HEK293 (cell line): ENCODE measurements at regions not wholly inside any gene's neighbourhood (a gene's known extent, or its start where the extent isn't known, plus 50 kb on each side); places are given as distances from the start of the nearest gene placed in this dataset.

ENCODE experiments used
- CTCF ChIP-seq: fragments of 450-650 bp; formaldehyde crosslinking; IDR thresholded peaks from 2 replicates; pipeline ENCODE4 v1.5.1; 2016; ENCODE audit warnings: missing biosample characterization, missing genetic modification characterization
- RBAK ChIP-seq: fragments of 450-650 bp; formaldehyde crosslinking; IDR thresholded peaks from 2 replicates; pipeline ENCODE4 v1.5.1; 2016; ENCODE audit warnings: missing biosample characterization, missing genetic modification characterization
- REPIN1 ChIP-seq: fragments of 450-650 bp; formaldehyde crosslinking; IDR thresholded peaks from 2 replicates; pipeline ENCODE4 v1.5.1; 2017; ENCODE audit warnings: missing biosample characterization, missing genetic modification characterization, low read depth
- REST ChIP-seq: fragments of 450-650 bp; formaldehyde crosslinking; IDR thresholded peaks from 2 replicates; pipeline ENCODE4 v1.5.1; 2016; ENCODE audit warnings: missing biosample characterization, missing genetic modification characterization
- SP2 ChIP-seq: fragments of 450-650 bp; formaldehyde crosslinking; IDR thresholded peaks from 2 replicates; pipeline ENCODE4 v1.5.1; 2016; ENCODE audit warnings: missing biosample characterization, missing genetic modification characterization
- TCF7L2 ChIP-seq: IDR thresholded peaks from 2 replicates; pipeline ENCODE4 v1.6.1; 2011; ENCODE audit warnings: low read depth, mild to moderate bottlenecking, inconsistent platforms, low read length, moderate library complexity, borderline replicate concordance
- YY1 ChIP-seq: fragments of 450-650 bp; formaldehyde crosslinking; IDR thresholded peaks from 2 replicates; pipeline ENCODE4 v1.5.1; 2018; ENCODE audit warnings: missing biosample characterization, missing genetic modification characterization
- ZBTB11 ChIP-seq: fragments of 450-650 bp; formaldehyde crosslinking; conservative IDR thresholded peaks from 2 replicates; pipeline ENCODE4 v1.5.1; 2016; ENCODE audit warnings: low read depth, missing biosample characterization, missing genetic modification characterization
- ZBTB7A ChIP-seq: fragments of 450-650 bp; formaldehyde crosslinking; IDR thresholded peaks from 2 replicates; pipeline ENCODE4 v1.5.1; 2016; ENCODE audit warnings: low read depth, missing biosample characterization, missing genetic modification characterization
- ZBTB8A ChIP-seq: fragments of 450-650 bp; formaldehyde crosslinking; IDR thresholded peaks from 2 replicates; pipeline ENCODE4 v1.5.1; 2016; ENCODE audit warnings: missing biosample characterization, missing genetic modification characterization
- ZNF175 ChIP-seq: fragments of 450-650 bp; formaldehyde crosslinking; IDR thresholded peaks from 2 replicates; pipeline ENCODE4 v1.5.1; 2016; ENCODE audit warnings: missing biosample characterization, missing genetic modification characterization
- ZNF555 ChIP-seq: fragments of 450-650 bp; formaldehyde crosslinking; conservative IDR thresholded peaks from 2 replicates; pipeline ENCODE4 v1.5.1; 2017; ENCODE audit warnings: missing biosample characterization, mild to moderate bottlenecking, missing genetic modification characterization, inconsistent platforms
- ZNF560 ChIP-seq: fragments of 450-650 bp; formaldehyde crosslinking; IDR thresholded peaks from 2 replicates; pipeline ENCODE4 v1.5.1; 2017; ENCODE audit warnings: missing biosample characterization, missing genetic modification characterization, borderline replicate concordance
- ZNF837 ChIP-seq: fragments of 450-650 bp; formaldehyde crosslinking; IDR thresholded peaks from 2 replicates; pipeline ENCODE4 v1.5.1; 2016; ENCODE audit warnings: missing biosample characterization, missing genetic modification characterization

- TF ChIP-seq ZBTB7A (tag by site-specific recombination) (no peak), REST (tag by site-specific recombination) (no peak), CTCF (tag by site-specific recombination) (no peak), SP2 (no peak), ZNF837 (no peak), ZBTB8A (no peak), RBAK (tag by site-specific recombination) (no peak), ZBTB11 (no peak), YY1 (tag by site-specific recombination) (no peak), REPIN1 (tag by site-specific recombination) (no peak), ZNF560 (tag by site-specific recombination) (no peak), ZNF175 (tag by site-specific recombination) (no peak), TCF7L2 (no peak), ZNF555 (tag by site-specific recombination) (no peak)
These were observed 1056.2 kb downstream of the SORCS3 start for GRCh38 chr10:105697290-105697780.
